ENCODE measurements at regions not wholly inside any gene's neighbourhood (a gene's known extent, or its start where the extent isn't known, plus 50 kb on each side); places are given as distances from the start of the nearest gene placed in this dataset.

DNA sequence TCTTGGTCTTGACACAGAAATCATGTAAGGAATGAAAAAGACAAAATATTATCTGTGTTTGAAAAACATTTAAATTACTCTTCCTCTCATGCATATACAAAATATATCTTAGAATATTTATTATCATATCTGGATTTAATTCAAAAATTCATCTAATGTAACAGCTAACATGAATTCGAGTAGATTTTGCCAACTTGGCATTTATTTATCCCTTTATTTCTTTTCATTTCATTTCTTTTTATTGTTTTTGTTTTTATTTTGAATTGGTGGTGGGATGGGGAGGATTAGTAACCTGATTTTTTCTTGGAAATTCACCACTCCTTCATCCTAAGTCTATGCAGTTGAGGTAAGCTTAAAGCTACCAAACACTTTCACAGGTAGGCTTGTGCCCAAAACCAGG lies 508.7 kb downstream of the EPHA7 start:
- TF ChIP-seq POLR2A (IDR thresholded peaks at IDR 0.05; ENCODE audit: low read depth, low read length) (no peak), POLR2AphosphoS5 (IDR thresholded peaks at IDR 0.05; ENCODE audit: low read depth, low read length) (no peak), TAF1 (IDR thresholded peaks at IDR 0.05; ENCODE audit: borderline replicate concordance, low read depth, low read length) (no peak)
